Non-pigmented ciliary epithelial cell (primary cell): ENCODE measurements at regions not wholly inside any gene's neighbourhood (a gene's known extent, or its start where the extent isn't known, plus 50 kb on each side); places are given as distances from the start of the nearest gene placed in this dataset.
A peak's percentile ranks its signal among the peaks of the same experiment; 100 is the strongest.
"Not testable (repeated sequence)": the region's sequence is repeated elsewhere in the genome, so short reads cannot be mapped to it uniquely, and the experiment has no call there.

Experiments
- DNase-seq: peaks from one replicate; pipeline ENCODE4 v3.0.0-alpha.2; 2010; ENCODE audit warnings: low read depth

DNA sequence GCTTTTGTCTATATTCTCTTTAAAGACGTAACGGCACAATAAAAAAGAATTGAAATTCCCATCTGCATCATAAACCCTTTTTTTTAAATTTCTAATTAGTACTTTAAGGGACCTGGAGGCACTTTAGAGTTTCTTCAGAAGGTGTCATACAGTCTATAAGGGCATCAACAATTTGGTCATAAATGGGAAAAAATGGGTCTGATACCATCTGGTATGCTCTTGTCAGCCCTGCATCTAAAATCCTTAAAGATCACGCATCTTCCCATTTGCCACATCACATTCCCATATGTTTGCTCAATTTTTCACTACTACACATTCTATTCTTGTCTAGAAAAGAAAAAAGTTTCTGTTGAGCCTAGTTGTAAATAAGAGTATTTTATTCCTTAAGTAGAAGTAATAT is 53.8 kb downstream of the COX7C start:
- DNase-seq: no peak

DNA sequence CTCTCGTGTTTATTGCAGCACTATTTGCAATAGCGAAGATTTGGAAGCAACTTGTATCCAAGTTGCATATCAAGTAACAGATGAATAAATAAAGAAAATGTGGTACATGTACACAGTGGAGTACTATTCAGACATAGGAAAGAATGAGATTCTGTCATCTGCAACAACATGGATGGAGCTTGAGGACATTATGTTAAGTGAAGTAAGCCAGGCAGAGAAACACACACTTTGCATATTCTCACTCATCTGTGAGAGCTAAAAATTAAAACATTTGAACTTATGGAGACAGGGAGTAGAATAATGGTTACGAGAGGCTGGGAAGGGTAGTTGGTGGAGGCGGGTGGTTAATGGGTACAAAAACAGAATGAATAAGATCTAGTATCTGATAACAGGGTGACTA is 56.3 kb downstream of the COX7C start:
- no peak for DNase-seq

GRCh38 chr5:86675311-86675710 is 57.6 kb downstream of the COX7C start:
- DNase-seq: no peak

GRCh38 chr5:86679529-86679928 is 61.8 kb downstream of the COX7C start:
- peak; percentile 86 for DNase-seq

DNA sequence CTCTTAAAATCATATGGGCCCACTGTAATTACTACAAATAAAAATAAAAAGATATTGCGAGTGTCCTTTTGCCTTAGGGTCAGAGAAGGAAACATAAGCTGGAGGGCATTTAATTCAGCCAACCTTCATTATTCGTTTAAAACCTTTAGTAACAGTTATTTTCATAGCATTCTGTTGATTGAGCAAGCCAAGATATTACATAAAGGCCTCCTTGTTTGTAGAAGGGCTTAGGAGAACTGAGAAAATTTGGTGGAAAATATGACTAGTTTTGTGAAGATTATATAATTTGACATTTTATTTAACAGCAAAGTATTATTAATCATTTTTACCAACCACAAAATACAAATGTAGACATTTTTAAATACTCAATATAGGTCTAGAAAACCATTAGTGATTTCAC is 62.2 kb downstream of the COX7C start:
- no peak for DNase-seq

GRCh38 chr5:86684222-86684621 is 66.5 kb downstream of the COX7C start:
- DNase-seq: peak; percentile 55

- no peak for DNase-seq
Measured at GRCh38 chr5:86686046-86686445, 68.3 kb downstream of the COX7C start.

DNA sequence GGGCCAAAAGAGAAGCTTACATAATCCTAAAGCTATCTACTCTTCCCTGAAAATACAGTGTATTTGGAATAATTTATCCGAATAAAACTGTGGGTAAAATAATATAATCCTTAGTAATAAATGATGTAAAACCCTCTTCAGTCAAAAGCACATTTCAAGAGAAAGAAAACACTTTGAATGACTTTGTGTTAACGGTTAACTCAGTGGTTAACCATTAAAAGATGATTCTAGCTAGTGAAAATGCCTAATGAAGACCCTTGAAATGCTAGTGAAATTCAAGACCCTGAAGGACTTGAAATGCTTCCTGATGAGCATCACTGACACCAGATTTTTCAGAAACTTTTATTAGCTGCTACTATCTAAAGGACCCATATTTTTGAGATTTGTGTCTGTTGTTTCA is 70.7 kb downstream of the COX7C start:
- DNase-seq: no peak

GRCh38 chr5:86689103-86689729 is 71.5 kb downstream of the COX7C start:
- no peak for DNase-seq

GRCh38 chr5:86709157-86709881 is 91.6 kb downstream of the COX7C start:
- no peak for DNase-seq

- no peak for DNase-seq
Measured at GRCh38 chr5:86716121-86716520, 98.4 kb downstream of the COX7C start.

- not testable (repeated sequence) for DNase-seq
Measured at GRCh38 chr5:86731319-86732117, 113.8 kb downstream of the COX7C start.

GRCh38 chr5:86735370-86735769 is 117.6 kb downstream of the COX7C start:
- no peak for DNase-seq

DNA sequence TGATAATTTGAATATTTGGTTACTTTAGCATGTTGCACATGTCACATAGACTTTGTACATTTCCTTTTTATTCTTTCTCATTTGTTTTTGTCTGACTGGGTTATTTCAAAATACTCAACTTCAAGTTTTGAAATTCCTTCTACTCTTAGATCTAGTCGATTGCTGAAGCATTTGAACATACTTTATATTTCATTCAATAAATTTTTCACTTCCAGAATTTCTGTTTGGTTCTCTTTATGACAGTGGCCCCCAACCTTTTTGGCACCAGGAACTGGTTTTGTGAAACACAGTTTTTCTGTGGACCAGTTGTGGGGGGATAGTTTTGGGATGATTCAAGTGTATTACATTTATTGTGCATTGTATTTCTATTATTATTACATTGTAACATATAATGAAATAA is 119.8 kb downstream of the COX7C start:
- DNase-seq: no peak

DNA sequence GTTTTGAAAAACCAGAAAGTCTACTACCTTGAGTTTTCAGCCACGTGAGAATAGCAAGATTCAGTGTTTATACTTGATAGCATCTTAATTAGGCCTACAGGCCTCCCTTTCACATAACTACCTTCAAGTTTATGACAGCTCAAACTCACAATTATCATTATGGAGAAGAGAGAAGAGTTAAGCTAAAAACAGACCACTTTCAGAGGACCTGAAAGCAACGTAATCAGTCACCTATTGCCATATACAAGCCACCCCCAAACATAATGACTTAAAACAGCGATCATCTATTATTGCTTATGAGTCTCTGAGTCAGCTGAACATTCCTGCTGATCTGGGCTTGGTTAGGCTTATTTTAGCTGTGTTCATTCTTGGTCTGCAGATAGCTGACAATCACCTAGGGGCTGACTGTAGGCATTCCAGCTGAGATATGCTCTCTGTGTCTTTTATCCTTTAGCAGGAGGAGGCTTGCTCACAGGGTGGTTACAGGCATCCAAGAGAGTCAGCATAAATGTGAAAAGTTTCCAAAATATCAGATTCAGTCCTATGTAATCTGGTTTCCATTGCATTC is 130.9 kb downstream of the COX7C start:
- DNase-seq: no peak

GRCh38 chr5:86749841-86750240 is 132.1 kb downstream of the COX7C start:
- no peak for DNase-seq

GRCh38 chr5:86756839-86757238 is 139.1 kb downstream of the COX7C start:
- DNase-seq: no peak

DNA sequence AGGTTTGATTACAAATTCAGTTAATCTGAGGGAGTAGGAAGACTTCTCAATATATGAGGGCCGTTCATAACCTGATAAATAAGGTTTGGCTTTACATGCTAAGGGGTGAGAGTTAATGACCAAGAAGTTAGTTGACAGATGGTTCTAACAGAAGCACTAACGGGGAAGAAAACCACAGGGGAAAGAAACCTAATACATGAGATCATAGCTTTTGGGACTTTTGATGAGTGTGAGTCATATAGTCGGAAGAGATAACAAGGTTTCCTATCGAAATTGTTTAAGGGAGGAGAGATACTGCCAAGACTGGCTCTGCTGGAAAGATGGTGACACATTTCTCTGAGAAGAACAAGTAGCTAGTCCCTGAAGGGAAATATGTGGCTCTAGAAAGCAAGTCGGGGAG is 140.1 kb downstream of the COX7C start:
- DNase-seq: peak; percentile 27

DNA sequence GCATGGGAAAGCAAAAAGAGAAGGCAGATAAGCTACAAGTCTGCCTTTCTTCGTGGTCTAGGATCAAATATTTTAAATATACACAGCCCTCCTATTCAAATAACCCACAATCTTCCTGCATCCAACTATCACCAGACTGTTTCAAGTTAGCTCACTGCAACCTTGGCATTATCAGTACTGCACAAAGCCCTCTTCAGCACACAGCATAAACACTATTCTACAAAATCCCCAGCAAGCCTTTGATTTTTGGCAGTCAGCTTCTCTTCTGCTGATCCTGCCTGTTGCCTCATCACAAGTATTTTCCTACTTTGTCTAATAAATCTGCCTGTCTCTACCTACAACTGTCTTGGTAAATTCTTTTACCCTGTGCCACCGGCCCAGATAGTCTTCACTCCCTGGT is 142.9 kb downstream of the COX7C start:
- no peak for DNase-seq

DNA sequence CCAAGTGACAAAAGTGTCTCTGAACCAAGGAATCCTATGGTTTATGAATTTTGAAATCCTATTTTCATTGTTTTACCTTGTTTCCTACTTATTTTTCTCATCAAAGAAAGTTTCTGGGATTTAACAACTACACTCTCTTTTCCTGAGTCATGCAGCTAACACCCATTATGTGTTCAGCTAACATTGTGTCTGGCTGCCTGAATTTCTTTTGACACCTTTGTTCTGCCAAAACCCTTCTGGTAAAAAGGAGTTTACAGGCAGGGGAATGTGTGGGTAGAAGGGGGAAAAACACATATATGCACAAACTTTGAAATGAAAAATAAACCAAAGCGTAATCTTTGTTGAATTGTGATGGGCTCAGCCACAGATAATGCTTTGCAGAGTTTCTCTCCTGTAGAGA is 146.2 kb downstream of the COX7C start:
- DNase-seq: no peak

GRCh38 chr5:86765778-86766502 is 148.2 kb downstream of the COX7C start:
- DNase-seq: no peak

DNA sequence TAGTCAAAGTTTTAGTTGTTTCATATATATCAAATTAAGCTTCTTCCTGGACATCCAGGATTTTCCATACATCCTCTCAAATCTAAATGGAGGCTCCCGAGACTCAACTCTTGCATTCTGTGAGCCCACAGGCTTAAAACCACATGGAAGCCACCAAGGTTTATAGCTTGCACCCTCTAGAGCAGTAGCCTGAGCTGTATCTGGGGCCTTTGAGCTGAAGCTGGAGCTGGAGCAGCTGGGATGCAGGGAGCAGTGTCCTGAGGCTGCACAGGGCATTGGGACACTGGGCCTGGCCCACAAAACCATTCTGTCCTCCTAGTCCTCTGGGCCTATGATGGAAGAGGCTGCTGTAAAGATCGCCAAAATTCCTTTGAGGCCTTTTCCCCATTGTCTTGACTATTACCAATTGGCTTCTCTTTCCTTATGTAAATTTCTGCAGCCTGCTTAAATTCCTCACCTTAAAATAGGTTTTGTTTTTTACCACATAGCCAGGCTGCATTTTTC is 151.0 kb downstream of the COX7C start:
- DNase-seq: no peak
